Stimulated activated CD8-positive, alpha-beta memory T cell treated with anti-CD3 and anti-CD28 coated beads, Interleukin-2, amount 100 ng/mL, for 1 hour (primary cell): ENCODE measurements at regions not wholly inside any gene's neighbourhood (a gene's known extent, or its start where the extent isn't known, plus 50 kb on each side); places are given as distances from the start of the nearest gene placed in this dataset.
"Not testable (repeated sequence)": the region's sequence is repeated elsewhere in the genome, so short reads cannot be mapped to it uniquely, and the experiment has no call there.

Source experiments
- DNase-seq, 2 donors: peaks; one replicate each; pipeline ENCODE4 v3.0.0-alpha.2; 2020; ENCODE audit warnings: low read depth in 2 of 2

GRCh38 chr11:115664313-115664712 lies 160.1 kb upstream of the CADM1 start:
- DNase-seq, result no peak

- DNase-seq, result no peak
Measured at GRCh38 chr11:115663790-115664189, 159.6 kb upstream of the CADM1 start.

GRCh38 chr11:115660030-115660805 lies 156.0 kb upstream of the CADM1 start:
- DNase-seq, result no peak

GRCh38 chr11:115659061-115659963 lies 155.1 kb upstream of the CADM1 start:
- DNase-seq, result no peak

- DNase-seq, result no peak
Measured at GRCh38 chr11:115657586-115657985, 153.4 kb upstream of the CADM1 start.

- DNase-seq, result no peak
Measured at GRCh38 chr11:115656669-115657068, 152.5 kb upstream of the CADM1 start.

- DNase-seq, result no peak
Measured at GRCh38 chr11:115656041-115656440, 151.8 kb upstream of the CADM1 start.

GRCh38 chr11:115654792-115655191 lies 150.6 kb upstream of the CADM1 start:
- no peak for DNase-seq

GRCh38 chr11:115653926-115654325 lies 149.7 kb upstream of the CADM1 start:
- DNase-seq, result no peak

- no peak for DNase-seq
Measured at GRCh38 chr11:115653076-115653475, 148.9 kb upstream of the CADM1 start.

GRCh38 chr11:115652496-115652895 lies 148.3 kb upstream of the CADM1 start:
- DNase-seq, result no peak

- DNase-seq, result no peak
Measured at GRCh38 chr11:115652094-115652493, 147.9 kb upstream of the CADM1 start.

GRCh38 chr11:115649461-115649860 lies 145.2 kb upstream of the CADM1 start:
- no peak for DNase-seq

- no peak for DNase-seq
Measured at GRCh38 chr11:115645631-115646317, 141.6 kb upstream of the CADM1 start.

GRCh38 chr11:115644856-115645255 lies 140.6 kb upstream of the CADM1 start:
- DNase-seq, result no peak

- DNase-seq, result no peak
Measured at GRCh38 chr11:115643549-115644270, 139.5 kb upstream of the CADM1 start.

- no peak for DNase-seq
Measured at GRCh38 chr11:115642660-115643059, 138.4 kb upstream of the CADM1 start.

GRCh38 chr11:115637599-115638241 lies 133.5 kb upstream of the CADM1 start:
- no peak for DNase-seq

- DNase-seq, result no peak
Measured at GRCh38 chr11:115636753-115637527, 132.7 kb upstream of the CADM1 start.

- not testable (repeated sequence) for DNase-seq
Measured at GRCh38 chr11:115633977-115634376, 129.8 kb upstream of the CADM1 start.
